HG02970 (cell line): ENCODE measurements at regions not wholly inside any gene's neighbourhood (a gene's known extent, or its start where the extent isn't known, plus 50 kb on each side); places are given as distances from the start of the nearest gene placed in this dataset.
"Not testable (repeated sequence)": the region's sequence is repeated elsewhere in the genome, so short reads cannot be mapped to it uniquely, and the experiment has no call there.

Experiments used
- ATAC-seq: cut with Tn5 transposase; IDR thresholded peaks from one replicate; pipeline ENCODE4 v1.9.1; 2021; ENCODE audit warnings: mild to moderate bottlenecking, moderate library complexity, moderate number of reproducible peaks; ENCODE audit not compliant: unreplicated experiment, low FRiP score

DNA sequence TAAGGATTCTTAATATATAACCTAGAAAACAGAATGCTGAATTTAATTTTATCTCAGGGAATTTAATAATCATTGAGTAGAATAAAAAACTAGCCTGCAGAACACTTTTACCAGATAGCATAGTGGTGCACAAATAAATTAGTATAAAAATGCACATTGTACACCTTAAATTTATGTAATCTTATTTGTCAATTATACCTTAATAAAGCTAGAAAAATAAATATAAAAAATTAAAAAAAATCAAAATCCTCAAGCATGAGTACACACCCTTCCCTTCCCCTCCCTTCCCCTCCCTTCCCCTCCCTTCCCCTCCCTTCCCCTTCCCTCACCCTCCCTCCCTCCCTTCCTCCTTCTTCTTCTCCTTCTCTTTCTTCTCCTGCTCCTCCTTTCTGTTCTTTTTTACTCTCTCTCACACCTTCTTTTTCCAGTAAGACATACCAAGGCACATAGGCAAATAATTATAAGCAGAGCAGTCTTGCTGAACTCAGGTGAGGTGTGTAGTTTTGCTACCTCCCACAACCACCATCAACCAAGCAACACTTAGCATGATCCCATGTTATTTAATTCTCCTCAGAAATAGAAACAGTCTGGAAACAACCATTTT is 1395.0 kb downstream of the ZPLD1 start:
- ATAC-seq: no peak

- no peak for ATAC-seq
Measured at GRCh38 chr3:103847081-103848062, 1412.6 kb downstream of the ZPLD1 start.

- no peak for ATAC-seq
Measured at GRCh38 chr3:103851793-103852192, 1417.0 kb downstream of the ZPLD1 start.

GRCh38 chr3:103862415-103862814 is 1427.6 kb downstream of the ZPLD1 start:
- no peak for ATAC-seq

DNA sequence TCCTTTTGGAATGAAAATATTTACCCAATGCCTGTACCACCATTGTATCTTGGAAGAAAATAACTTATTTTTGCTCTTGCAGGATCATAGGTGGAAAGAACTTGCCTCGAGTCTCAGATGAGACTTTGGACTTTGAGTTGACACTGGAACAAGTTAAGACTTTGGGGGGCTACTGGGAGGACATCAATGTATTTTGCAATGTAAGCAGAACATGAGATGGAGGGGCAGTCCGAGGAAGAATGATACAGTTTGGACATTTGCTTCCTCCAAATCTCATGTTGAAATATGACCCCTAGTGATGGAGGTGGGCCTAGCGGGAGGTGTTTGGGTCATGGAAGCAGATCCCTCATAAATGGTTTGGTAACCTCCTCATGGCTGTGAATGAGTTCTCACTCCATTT is 1428.6 kb downstream of the ZPLD1 start:
- ATAC-seq: no peak

DNA sequence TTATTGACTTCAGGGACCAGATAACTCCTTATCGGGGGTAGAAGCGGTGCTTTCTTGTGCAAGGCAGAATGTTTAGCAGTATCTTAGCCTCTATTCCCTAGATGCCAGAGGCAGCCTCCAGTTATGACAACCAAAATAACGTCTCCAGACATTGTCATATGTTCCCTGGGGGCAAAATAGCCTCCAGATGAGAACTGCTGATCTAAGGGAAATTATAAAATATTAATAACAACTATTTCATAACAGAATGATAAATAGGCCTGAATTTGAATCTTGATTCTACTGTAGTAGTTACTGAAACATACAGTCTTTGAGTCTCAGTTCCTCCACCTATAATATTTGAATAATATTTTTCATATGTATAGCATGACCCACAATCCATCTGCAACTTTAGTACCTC is 1431.3 kb downstream of the ZPLD1 start:
- ATAC-seq: no peak

- ATAC-seq: no peak
Measured at GRCh38 chr3:103873021-103873420, 1438.2 kb downstream of the ZPLD1 start.

GRCh38 chr3:103873897-103874545 is 1439.2 kb downstream of the ZPLD1 start:
- no peak for ATAC-seq

- not testable (repeated sequence) for ATAC-seq
Measured at GRCh38 chr3:103881809-103882208, 1447.0 kb downstream of the ZPLD1 start.

GRCh38 chr3:103889675-103890074 is 1454.9 kb downstream of the ZPLD1 start:
- ATAC-seq: no peak

GRCh38 chr3:103894162-103894822 is 1459.5 kb downstream of the ZPLD1 start:
- ATAC-seq: no peak

GRCh38 chr3:103899328-103899727 is 1464.5 kb downstream of the ZPLD1 start:
- ATAC-seq: no peak

GRCh38 chr3:103904991-103905390 is 1461.7 kb upstream of the ALCAM start:
- no peak for ATAC-seq

- no peak for ATAC-seq
Measured at GRCh38 chr3:103906304-103906703, 1460.4 kb upstream of the ALCAM start.

- ATAC-seq: no peak
Measured at GRCh38 chr3:103906808-103907207, 1459.9 kb upstream of the ALCAM start.

GRCh38 chr3:103907567-103907966 is 1459.1 kb upstream of the ALCAM start:
- no peak for ATAC-seq

DNA sequence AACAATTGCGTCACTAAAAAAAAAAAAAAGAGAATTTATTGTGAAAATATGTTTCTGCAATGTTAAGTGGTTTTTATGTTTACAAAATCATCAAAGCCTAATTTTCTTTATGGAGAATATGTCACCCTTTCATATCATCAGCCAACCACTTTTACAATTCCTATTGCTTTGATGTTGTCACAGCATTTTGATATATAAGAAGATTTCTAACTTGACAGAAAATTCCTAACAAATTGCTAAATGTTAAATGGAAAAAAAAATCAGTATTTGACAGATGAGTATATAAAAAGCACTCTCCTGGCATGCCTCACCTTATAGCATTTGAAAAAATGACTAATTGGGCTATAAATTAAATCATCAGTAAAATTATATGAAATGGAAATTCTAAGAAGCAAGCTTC is 1457.3 kb upstream of the ALCAM start:
- ATAC-seq: no peak

- no peak for ATAC-seq
Measured at GRCh38 chr3:103918336-103918735, 1448.4 kb upstream of the ALCAM start.

DNA sequence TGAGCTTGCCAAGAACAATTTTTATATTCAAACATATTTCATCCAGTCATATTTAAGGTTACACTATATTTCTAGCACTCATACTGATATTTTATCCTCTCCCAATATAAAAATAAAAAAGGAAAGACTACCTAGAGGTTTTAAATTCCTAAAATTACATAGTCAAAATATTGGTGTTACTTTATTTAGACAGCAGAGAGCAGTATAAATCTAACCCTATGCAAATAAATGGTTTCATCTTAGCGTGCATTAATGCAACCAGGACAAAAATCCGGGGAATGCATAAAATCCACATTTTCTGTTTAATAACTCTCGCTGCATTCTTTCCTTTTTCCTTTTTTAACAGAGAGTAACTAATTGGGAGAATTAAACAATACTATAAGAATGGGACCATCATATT is 1447.4 kb upstream of the ALCAM start:
- no peak for ATAC-seq

- ATAC-seq: no peak
Measured at GRCh38 chr3:103923907-103924306, 1442.8 kb upstream of the ALCAM start.

DNA sequence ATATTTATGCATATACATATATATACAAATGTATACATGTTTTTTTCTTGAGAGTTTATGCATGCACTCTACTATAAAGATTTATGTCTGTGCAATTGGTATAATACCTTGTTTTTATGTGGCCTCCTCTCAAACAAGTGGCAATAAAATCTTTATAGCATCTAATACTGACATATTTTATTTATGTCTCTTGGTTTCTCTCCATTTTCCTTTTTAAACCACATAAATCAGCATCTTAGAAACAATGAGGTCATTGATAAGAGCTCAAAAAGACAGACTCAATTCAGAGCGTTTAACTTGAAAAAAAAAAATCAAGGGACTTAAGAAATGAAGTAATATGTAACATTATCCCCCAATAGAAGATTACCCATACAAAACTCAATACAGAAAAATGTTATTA is 1442.2 kb upstream of the ALCAM start:
- ATAC-seq: no peak
